NCI-H2081 (cell line): ENCODE measurements at regions not wholly inside any gene's neighbourhood (a gene's known extent, or its start where the extent isn't known, plus 50 kb on each side); places are given as distances from the start of the nearest gene placed in this dataset.
"Not testable (repeated sequence)": the region's sequence is repeated elsewhere in the genome, so short reads cannot be mapped to it uniquely, and the experiment has no call there.

ENCODE experiments used
- DNase-seq, 2 experiments: peaks; one replicate each; lab custom pipeline; 2025; lab: John Stamatoyannopoulos, UW

DNA sequence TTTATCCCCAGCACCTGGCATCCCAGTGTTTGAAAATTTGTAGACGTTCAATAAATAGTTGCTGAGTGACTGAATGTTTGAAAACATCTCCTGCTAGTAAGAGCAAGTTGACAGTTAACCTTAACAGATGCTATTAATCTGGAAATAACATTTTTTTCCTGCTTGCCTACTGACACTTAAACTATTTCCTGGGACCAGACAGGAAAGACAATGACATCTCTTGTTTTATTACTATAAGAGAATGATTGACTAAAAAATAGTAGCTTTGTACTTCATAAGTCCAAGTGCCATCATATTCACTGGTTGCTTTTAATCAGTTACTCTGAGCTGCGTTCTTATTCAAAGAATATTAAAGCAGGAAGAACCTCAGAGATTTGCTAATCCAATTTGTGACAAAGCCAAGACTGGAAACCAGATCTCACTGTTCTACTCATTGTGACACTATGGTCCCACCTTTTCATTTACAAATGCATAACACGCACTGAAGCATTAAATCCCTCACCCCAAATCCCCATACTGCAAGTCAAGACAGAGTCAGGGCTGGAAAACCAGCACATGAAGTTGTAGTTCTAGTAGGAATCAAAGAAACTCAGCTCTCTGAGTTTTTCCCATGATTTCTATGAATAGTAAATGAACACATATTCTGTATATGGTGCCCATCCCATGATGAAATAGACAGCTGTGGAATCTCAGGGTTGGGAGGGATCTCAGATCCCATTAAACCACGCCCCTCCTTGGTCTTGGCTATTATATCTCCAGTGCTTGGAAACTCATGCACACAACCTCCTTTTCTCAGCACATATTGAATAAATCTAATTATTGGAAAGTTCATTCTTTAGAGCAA is 212.7 kb upstream of the P2RY1 start:
- no peak for DNase-seq

- no peak for DNase-seq
Observed at GRCh38 chr3:152622811-152623167, 212.1 kb upstream of the P2RY1 start.

- no peak for DNase-seq
Observed at GRCh38 chr3:152623286-152623911, 211.5 kb upstream of the P2RY1 start.

DNA sequence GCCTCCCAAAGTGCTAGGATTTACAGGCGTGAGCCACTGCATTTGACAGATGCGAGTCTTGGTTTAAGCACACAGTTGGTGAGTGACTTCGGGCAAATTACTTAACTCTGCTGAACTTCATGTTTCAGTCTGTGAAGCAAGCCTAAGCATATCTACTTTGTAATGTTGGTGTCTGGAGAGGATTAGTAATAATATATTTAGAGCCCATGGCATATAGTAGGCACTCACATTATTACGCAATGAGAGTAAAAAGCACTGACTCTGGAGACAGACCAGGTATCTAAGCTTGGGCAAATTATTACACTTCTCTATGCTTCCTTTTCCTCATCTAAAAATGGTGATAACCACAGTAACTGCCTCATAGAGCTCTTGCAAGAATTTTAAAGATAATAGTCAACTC is 208.7 kb upstream of the P2RY1 start:
- no peak for DNase-seq

- DNase-seq = no peak
Observed at GRCh38 chr3:152628496-152628895, 206.4 kb upstream of the P2RY1 start.

GRCh38 chr3:152629363-152630122 is 205.4 kb upstream of the P2RY1 start:
- no peak for DNase-seq

GRCh38 chr3:152635389-152635788 is 199.5 kb upstream of the P2RY1 start:
- no peak for DNase-seq

DNA sequence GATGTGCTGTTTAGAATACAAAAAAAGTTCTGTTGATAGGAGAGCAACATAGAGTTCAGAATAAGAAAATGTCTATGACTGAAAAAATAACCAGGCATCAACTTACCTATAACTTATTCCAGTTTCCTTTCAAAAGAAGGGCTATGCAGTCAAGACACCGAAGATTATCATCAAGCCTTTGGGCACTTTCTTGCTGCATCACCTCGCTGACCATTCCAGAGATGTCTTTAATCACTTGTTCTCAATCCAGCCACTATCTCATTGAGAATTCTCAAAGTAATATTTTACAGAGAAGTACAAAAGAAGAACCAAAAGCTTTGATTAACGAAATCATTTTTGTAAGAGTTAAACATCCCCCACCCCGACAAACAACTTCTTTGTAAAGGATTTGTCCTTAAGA is 198.3 kb upstream of the P2RY1 start:
- no peak for DNase-seq

GRCh38 chr3:152638214-152638613 is 196.7 kb upstream of the P2RY1 start:
- DNase-seq = no peak

DNA sequence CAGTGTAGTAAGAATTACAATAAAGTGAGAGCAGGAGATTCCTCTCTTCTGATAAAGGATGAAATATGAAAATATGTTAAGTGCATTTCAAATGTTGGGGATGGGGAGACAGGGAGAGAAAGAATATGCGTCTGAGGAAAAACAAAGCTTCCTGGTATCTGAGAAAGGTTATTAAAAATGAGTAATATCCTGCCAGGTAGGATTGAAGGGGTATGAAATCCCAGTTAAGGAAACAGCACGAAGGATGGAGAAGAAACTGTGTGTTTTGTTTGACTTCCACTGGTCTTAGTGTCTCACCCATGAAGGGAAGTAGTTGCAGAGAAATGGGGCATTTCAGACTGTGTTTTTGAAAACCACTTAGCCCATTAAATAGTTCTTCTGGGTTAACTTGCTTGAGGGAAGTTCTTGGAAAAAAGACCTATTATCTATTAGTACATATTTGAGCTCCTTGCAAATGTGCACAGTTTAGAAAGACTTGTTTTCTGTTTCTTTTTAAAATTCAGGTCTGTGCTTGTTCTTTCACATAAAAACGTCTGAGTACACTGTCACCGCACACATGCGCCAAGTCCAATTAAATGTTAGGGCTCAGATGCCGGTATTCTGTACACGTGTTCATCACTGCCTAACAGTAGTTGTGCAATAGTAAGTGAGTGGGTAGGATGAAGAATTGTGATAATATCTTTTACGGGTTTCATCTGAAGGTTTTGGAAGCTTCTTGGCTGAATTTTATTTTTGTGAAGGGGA is 196.1 kb upstream of the P2RY1 start:
- peak in 1 of 2 experiments; percentile 39 for DNase-seq

GRCh38 chr3:152641198-152641597 is 193.7 kb upstream of the P2RY1 start:
- no peak for DNase-seq

- no peak for DNase-seq
Observed at GRCh38 chr3:152642658-152643057, 192.3 kb upstream of the P2RY1 start.

GRCh38 chr3:152644478-152644877 is 190.5 kb upstream of the P2RY1 start:
- no peak for DNase-seq

- peak in 1 of 2 experiments; percentile 24 for DNase-seq
Observed at GRCh38 chr3:152646004-152646403, 188.9 kb upstream of the P2RY1 start.

DNA sequence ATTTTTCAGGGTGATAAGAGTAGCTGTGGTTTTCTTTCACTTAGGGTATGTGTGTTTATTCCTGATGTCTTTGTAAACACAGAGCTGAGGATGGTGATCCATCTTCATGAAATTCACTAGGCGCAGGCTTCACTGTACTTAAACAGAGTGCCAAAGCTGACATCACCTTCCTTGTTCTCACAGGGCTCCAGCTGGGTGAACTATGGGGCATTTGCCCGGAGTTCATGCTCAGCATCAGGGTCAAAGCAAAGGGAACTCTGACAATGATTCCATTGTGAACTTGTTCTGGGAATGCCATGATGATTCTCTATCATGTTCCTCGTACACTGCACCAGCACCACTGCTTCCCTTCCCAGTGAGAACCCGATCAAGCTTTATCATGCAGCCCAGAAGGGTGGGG is 184.8 kb upstream of the P2RY1 start:
- DNase-seq = peak in 1 of 2 experiments; percentile 12

GRCh38 chr3:152650923-152651322 is 184.0 kb upstream of the P2RY1 start:
- not testable (repeated sequence) for DNase-seq

DNA sequence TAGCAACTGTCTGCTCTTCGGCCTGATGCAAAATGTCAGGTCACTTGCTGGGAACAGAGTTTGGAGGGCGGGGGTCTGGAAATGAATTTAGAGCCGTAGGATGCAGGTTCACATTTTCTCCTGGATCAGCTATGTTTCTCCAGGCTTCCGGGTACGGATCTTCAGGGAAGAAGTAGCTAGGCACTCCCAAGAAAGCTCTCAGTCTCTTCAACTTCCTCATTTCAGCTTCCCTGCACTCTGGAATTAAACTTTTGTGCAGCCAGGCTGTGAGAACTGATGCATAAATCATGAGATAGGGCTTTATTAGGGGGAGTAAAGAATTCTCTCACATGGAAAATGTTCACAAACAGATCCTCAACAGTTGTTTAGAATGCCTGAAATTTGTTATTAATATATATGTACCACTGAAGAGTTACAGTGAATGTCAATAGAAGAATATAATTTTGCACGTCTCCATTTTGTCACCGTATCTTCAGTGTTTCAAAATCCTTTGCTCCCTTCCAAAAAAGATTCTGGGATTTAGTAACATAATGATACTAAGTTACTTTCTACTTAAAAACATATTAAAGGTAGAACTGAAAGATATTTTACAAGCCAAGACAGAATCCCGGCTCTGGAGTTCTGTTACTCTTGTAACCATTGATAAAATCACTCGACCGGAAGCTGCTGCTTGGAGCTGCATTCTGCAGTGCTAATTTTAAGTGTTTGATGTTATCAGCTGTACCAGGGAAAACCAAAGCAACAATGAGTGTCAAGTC is 178.5 kb upstream of the P2RY1 start:
- no peak for DNase-seq

- no peak for DNase-seq
Observed at GRCh38 chr3:152656972-152657355, 178.0 kb upstream of the P2RY1 start.

- no peak for DNase-seq
Observed at GRCh38 chr3:152658977-152659720, 175.8 kb upstream of the P2RY1 start.

GRCh38 chr3:152662157-152662556 is 172.8 kb upstream of the P2RY1 start:
- DNase-seq = no peak

DNA sequence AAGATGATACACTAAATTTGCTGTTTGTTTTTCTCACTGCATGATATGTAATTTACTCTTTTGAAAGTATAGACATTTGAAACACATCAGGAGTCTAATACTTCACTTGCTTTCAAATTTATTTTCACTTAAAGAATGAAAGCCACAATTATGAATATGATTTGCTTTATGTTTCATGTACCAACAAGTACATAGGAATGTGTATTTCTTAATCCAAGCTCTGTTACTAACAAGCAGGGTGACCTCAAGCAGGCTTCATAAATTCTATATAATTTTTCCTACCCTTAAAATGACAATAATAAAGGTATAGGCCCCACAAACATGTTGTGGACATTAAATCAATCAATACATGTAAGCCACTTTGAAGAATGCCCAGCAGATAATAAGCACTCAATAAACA is 170.2 kb upstream of the P2RY1 start:
- no peak for DNase-seq
